ENCODE measurements at regions not wholly inside any gene's neighbourhood (a gene's known extent, or its start where the extent isn't known, plus 50 kb on each side); places are given as distances from the start of the nearest gene placed in this dataset.
"Not testable (repeated sequence)": the region's sequence is repeated elsewhere in the genome, so short reads cannot be mapped to it uniquely, and the experiment has no call there.

GRCh38 chr6:60547340-60547739 lies 1738.7 kb downstream of the KHDRBS2 start:
- BruUV-seq (replicated peaks); intact Hi-C loops (cut with micrococcal nuclease); H3K9me3 ChIP-seq (replicated peaks; ENCODE audit: control insufficient read depth, insufficient read depth, low read depth, low read length); H3K4me1 ChIP-seq (replicated peaks in 1 of 2; ENCODE audit: control insufficient read depth in 2 of 2, insufficient read depth in 2 of 2, low read length in 2 of 2); H4K20me1 ChIP-seq (replicated peaks; ENCODE audit: control insufficient read depth, insufficient read depth, low read length); H3K4me3 ChIP-seq; H3K27me3 ChIP-seq (ENCODE audit: control insufficient read depth in 2 of 2, insufficient read depth in 2 of 2, low read length in 2 of 2); DNase-seq (ENCODE audit: extremely low read depth in 1 of 4, low spot score in 3 of 4); H2AFZ ChIP-seq (ENCODE audit: low read depth, low read length); H3K27ac ChIP-seq (ENCODE audit: extremely low read depth, low read depth, low read length); H3K9ac ChIP-seq (ENCODE audit: insufficient read depth in 1 of 2, low read depth in 2 of 2, low read length in 2 of 2); H3K4me2 ChIP-seq (ENCODE audit: insufficient read depth, low read length); H3K79me2 ChIP-seq (ENCODE audit: control insufficient read depth, insufficient read depth, low read length); H3K9me1 ChIP-seq (ENCODE audit: control insufficient read depth, insufficient read depth, low read length); FAIRE-seq; POLR2A ChIA-PET; ATAC-seq; H3K36me3 ChIP-seq (ENCODE audit: control insufficient read depth, insufficient read depth, low read length); in situ Hi-C loops (cut with MboI); CTCF ChIA-PET (ENCODE audit: low intra/inter-chr PET ratio): not testable (repeated sequence)
- 0% methylated on average over 2 of the region's 2 CpGs for WGBS (ENCODE audit: insufficient coverage, low coverage, missing lambda C conversion rate)

GRCh38 chr6:60524770-60525169 lies 1761.3 kb downstream of the KHDRBS2 start:
- H3K27ac ChIP-seq (ENCODE audit: extremely low read depth, low read depth, low read length); intact Hi-C loops (cut with micrococcal nuclease); H3K4me2 ChIP-seq (ENCODE audit: insufficient read depth, low read length); H2AFZ ChIP-seq (ENCODE audit: low read depth, low read length); in situ Hi-C loops (cut with MboI); H3K27me3 ChIP-seq (ENCODE audit: control insufficient read depth in 2 of 2, insufficient read depth in 2 of 2, low read length in 2 of 2); H3K79me2 ChIP-seq (ENCODE audit: control insufficient read depth, insufficient read depth, low read length); H3K9me3 ChIP-seq (replicated peaks; ENCODE audit: control insufficient read depth, insufficient read depth, low read depth, low read length); ATAC-seq; H3K4me1 ChIP-seq (replicated peaks in 1 of 2; ENCODE audit: control insufficient read depth in 2 of 2, insufficient read depth in 2 of 2, low read length in 2 of 2); FAIRE-seq; POLR2A ChIA-PET; H3K4me3 ChIP-seq; H3K9me1 ChIP-seq (ENCODE audit: control insufficient read depth, insufficient read depth, low read length); H4K20me1 ChIP-seq (replicated peaks; ENCODE audit: control insufficient read depth, insufficient read depth, low read length); BruUV-seq (replicated peaks); H3K9ac ChIP-seq (ENCODE audit: insufficient read depth in 1 of 2, low read depth in 2 of 2, low read length in 2 of 2); DNase-seq (ENCODE audit: extremely low read depth in 1 of 4, low spot score in 3 of 4); CTCF ChIA-PET (ENCODE audit: low intra/inter-chr PET ratio); H3K36me3 ChIP-seq (ENCODE audit: control insufficient read depth, insufficient read depth, low read length): not testable (repeated sequence)

GRCh38 chr6:60477747-60478146 lies 1808.3 kb downstream of the KHDRBS2 start:
- H3K9me1 ChIP-seq (ENCODE audit: control insufficient read depth, insufficient read depth, low read length); H3K9me3 ChIP-seq (replicated peaks; ENCODE audit: control insufficient read depth, insufficient read depth, low read depth, low read length); H2AFZ ChIP-seq (ENCODE audit: low read depth, low read length); ATAC-seq; H4K20me1 ChIP-seq (replicated peaks; ENCODE audit: control insufficient read depth, insufficient read depth, low read length); in situ Hi-C loops (cut with MboI); H3K36me3 ChIP-seq (ENCODE audit: control insufficient read depth, insufficient read depth, low read length); FAIRE-seq; BruUV-seq (replicated peaks); H3K27ac ChIP-seq (ENCODE audit: extremely low read depth, low read depth, low read length); DNase-seq (ENCODE audit: extremely low read depth in 1 of 4, low spot score in 3 of 4); POLR2A ChIA-PET; intact Hi-C loops (cut with micrococcal nuclease); H3K79me2 ChIP-seq (ENCODE audit: control insufficient read depth, insufficient read depth, low read length); CTCF ChIA-PET (ENCODE audit: low intra/inter-chr PET ratio); H3K27me3 ChIP-seq (ENCODE audit: control insufficient read depth in 2 of 2, insufficient read depth in 2 of 2, low read length in 2 of 2); H3K4me3 ChIP-seq; H3K4me1 ChIP-seq (replicated peaks in 1 of 2; ENCODE audit: control insufficient read depth in 2 of 2, insufficient read depth in 2 of 2, low read length in 2 of 2); H3K4me2 ChIP-seq (ENCODE audit: insufficient read depth, low read length); H3K9ac ChIP-seq (ENCODE audit: insufficient read depth in 1 of 2, low read depth in 2 of 2, low read length in 2 of 2): not testable (repeated sequence)

GRCh38 chr6:60473805-60474204 lies 1812.2 kb downstream of the KHDRBS2 start:
- H3K79me2 ChIP-seq (ENCODE audit: control insufficient read depth, insufficient read depth, low read length); H3K27ac ChIP-seq (ENCODE audit: extremely low read depth, low read depth, low read length); H3K9me3 ChIP-seq (replicated peaks; ENCODE audit: control insufficient read depth, insufficient read depth, low read depth, low read length); H3K4me1 ChIP-seq (replicated peaks in 1 of 2; ENCODE audit: control insufficient read depth in 2 of 2, insufficient read depth in 2 of 2, low read length in 2 of 2); DNase-seq (ENCODE audit: extremely low read depth in 1 of 4, low spot score in 3 of 4); POLR2A ChIA-PET; CTCF ChIA-PET (ENCODE audit: low intra/inter-chr PET ratio); H2AFZ ChIP-seq (ENCODE audit: low read depth, low read length); H3K9me1 ChIP-seq (ENCODE audit: control insufficient read depth, insufficient read depth, low read length); H4K20me1 ChIP-seq (replicated peaks; ENCODE audit: control insufficient read depth, insufficient read depth, low read length); BruUV-seq (replicated peaks); H3K9ac ChIP-seq (ENCODE audit: insufficient read depth in 1 of 2, low read depth in 2 of 2, low read length in 2 of 2); in situ Hi-C loops (cut with MboI); intact Hi-C loops (cut with micrococcal nuclease); H3K4me3 ChIP-seq; H3K36me3 ChIP-seq (ENCODE audit: control insufficient read depth, insufficient read depth, low read length); H3K27me3 ChIP-seq (ENCODE audit: control insufficient read depth in 2 of 2, insufficient read depth in 2 of 2, low read length in 2 of 2); ATAC-seq; FAIRE-seq; H3K4me2 ChIP-seq (ENCODE audit: insufficient read depth, low read length): not testable (repeated sequence)
- WGBS (ENCODE audit: insufficient coverage, low coverage, missing lambda C conversion rate): no CpG with 5 or more reads among the region's 2 CpGs

All from K562 (cell line).